Naive thymus-derived CD4-positive, alpha-beta T cell (primary cell): ENCODE measurements at regions not wholly inside any gene's neighbourhood (a gene's known extent, or its start where the extent isn't known, plus 50 kb on each side); places are given as distances from the start of the nearest gene placed in this dataset.
"Not testable (repeated sequence)": the region's sequence is repeated elsewhere in the genome, so short reads cannot be mapped to it uniquely, and the experiment has no call there.

Source experiments
- ATAC-seq: fragments of 150-1000 bp; cut with Tn5 transposase; 2 replicates; pipeline ENCODE4 v1.10.0; 2021; ENCODE audit warnings: mild to moderate bottlenecking, moderate library complexity
- CTCF ChIA-PET: fragments of 350-600 bp; sonication (Branson Sonifier 250); formaldehyde crosslinking; loops from one replicate; lab custom pipeline; 2021; ENCODE audit warnings: antibody characterized with exemption; lab: Charles Lee
- POLR2A ChIA-PET: fragments of 350-600 bp; sonication (Branson Sonifier 250); formaldehyde crosslinking; loops from one replicate; lab custom pipeline; 2021; ENCODE audit warnings: antibody characterized with exemption, inconsistent platforms; lab: Charles Lee
- DNase-seq, 9 donors: peaks; one replicate each; pipeline versions ENCODE4 v3.0.0 to v3.0.0-alpha.2; 2020 to 2022; ENCODE audit warnings: mixed read lengths in 1 of 9
- H3K27ac ChIP-seq: one replicate; pipeline ENCODE4 v1.7.0; 2013; ENCODE audit warnings: mild to moderate bottlenecking, low read depth, low read length, moderate library complexity
- H3K27me3 ChIP-seq, 2 donors: one replicate each; pipeline ENCODE4 v1.7.0; 2013; ENCODE audit warnings: low read length in 2 of 2, mild to moderate bottlenecking in 2 of 2, moderate library complexity in 2 of 2; ENCODE audit not compliant: control insufficient read depth in 2 of 2, insufficient read depth in 2 of 2
- H3K36me3 ChIP-seq, 3 experiments: 1 replicate in 2 of 3; 2 replicates in 1 of 3; pipeline ENCODE4 v1.7.0; 2013; ENCODE audit warnings: low read length in 3 of 3, mild to moderate bottlenecking in 3 of 3, moderate library complexity in 1 of 3; ENCODE audit not compliant: insufficient read depth in 3 of 3, control insufficient read depth in 2 of 3
- H3K4me1 ChIP-seq, 2 donors: one replicate each; pipeline ENCODE4 v1.7.0; 2013; ENCODE audit warnings: low read length in 2 of 2, mild to moderate bottlenecking in 2 of 2, moderate library complexity in 1 of 2; ENCODE audit not compliant: control insufficient read depth in 2 of 2, insufficient read depth in 2 of 2
- H3K4me3 ChIP-seq: 2 replicates; pipeline ENCODE4 v1.7.0; 2013; ENCODE audit warnings: mild to moderate bottlenecking, low read length
- H3K9me3 ChIP-seq, 3 experiments: 1 replicate in 2 of 3; 2 replicates in 1 of 3; pipeline ENCODE4 v1.7.0; 2013; ENCODE audit warnings: low read length in 3 of 3; ENCODE audit not compliant: control insufficient read depth in 2 of 3
- H3K27ac Mint-ChIP-seq, 9 donors: one replicate each; pipeline ENCODE4 v1.8.0; 2020 to 2022; ENCODE audit warnings: mixed read lengths in 9 of 9, mild to moderate bottlenecking in 8 of 9, moderate library complexity in 5 of 9, inconsistent platforms in 2 of 9
- H3K27me3 Mint-ChIP-seq, 5 donors: one replicate each; pipeline ENCODE4 v1.8.0; 2021 to 2022; ENCODE audit warnings: mixed read lengths in 5 of 5, mild to moderate bottlenecking in 1 of 5
- H3K36me3 Mint-ChIP-seq, 5 donors: one replicate each; pipeline ENCODE4 v1.8.0; 2020 to 2022; ENCODE audit warnings: mixed read lengths in 5 of 5, mild to moderate bottlenecking in 3 of 5, inconsistent platforms in 1 of 5
- H3K4me1 Mint-ChIP-seq, 7 donors: one replicate each; pipeline ENCODE4 v1.8.0; 2020 to 2022; ENCODE audit warnings: mixed read lengths in 7 of 7, mild to moderate bottlenecking in 3 of 7, inconsistent platforms in 1 of 7
- H3K4me3 Mint-ChIP-seq, 10 donors: one replicate each; pipeline ENCODE4 v1.8.0; 2020 to 2022; ENCODE audit warnings: mild to moderate bottlenecking in 10 of 10, mixed read lengths in 10 of 10, moderate library complexity in 6 of 10, inconsistent platforms in 2 of 10
- H3K9me3 Mint-ChIP-seq, 11 donors: one replicate each; pipeline ENCODE4 v1.8.0; 2020 to 2022; ENCODE audit warnings: mixed read lengths in 11 of 11, mild to moderate bottlenecking in 4 of 11, inconsistent platforms in 1 of 11, moderate library complexity in 1 of 11
- intact Hi-C, 2 donors: fragments of 100-400 bp; cut with micrococcal nuclease; formaldehyde crosslinking; loops; one replicate each; pipeline ENCODE4 v1.15.1; 2023

DNA sequence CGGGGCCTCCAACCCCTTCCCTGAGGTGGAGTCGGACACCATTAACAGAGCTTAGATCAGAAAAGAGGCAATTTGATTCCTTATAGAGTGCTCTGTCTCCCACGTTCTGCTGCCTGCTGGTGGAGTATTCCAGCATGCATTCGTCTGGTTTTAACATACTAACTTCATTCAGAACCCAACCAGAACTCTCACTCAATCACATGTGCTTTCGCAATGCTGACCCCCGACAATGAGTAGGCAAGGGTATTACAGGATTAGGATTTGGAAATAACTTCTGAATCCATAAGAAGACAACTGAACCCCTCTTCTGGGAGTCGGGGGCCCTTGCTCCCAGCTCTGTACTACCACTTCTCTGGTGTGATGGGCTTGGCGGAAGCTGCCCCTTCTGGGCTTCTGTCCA lies 55.7 kb upstream of the HABP2 start:
- Histone ChIP-seq H3K4me1 (no peaks in the 10 kb centered on the region), H3K9me3 (no peaks in the 10 kb centered on the region), H3K27ac (no peak overlapping the region), H3K36me3 (no peaks in the 10 kb centered on the region), H3K4me3 (no peak overlapping the region), H3K27me3 (no peaks in the 10 kb centered on the region)
- Mint-ChIP-seq H3K27ac (no peak overlapping the region), H3K9me3 (peaks cover 0 to 5% (median 0%) of the 10 kb centered on the region in 11 donors), H3K4me1 (peaks cover 0 to 4% (median 0%) of the 10 kb centered on the region in 7 donors), H3K27me3 (peaks cover 5 to 39% (median 17%) of the 10 kb centered on the region in 5 donors), H3K36me3 (no peaks in the 10 kb centered on the region), H3K4me3 (no peak overlapping the region)
- intact Hi-C loops: no loop called here
- CTCF ChIA-PET: no interaction called here
- DNase-seq: no peak
- no peak for ATAC-seq
- POLR2A ChIA-PET: no interaction called here

DNA sequence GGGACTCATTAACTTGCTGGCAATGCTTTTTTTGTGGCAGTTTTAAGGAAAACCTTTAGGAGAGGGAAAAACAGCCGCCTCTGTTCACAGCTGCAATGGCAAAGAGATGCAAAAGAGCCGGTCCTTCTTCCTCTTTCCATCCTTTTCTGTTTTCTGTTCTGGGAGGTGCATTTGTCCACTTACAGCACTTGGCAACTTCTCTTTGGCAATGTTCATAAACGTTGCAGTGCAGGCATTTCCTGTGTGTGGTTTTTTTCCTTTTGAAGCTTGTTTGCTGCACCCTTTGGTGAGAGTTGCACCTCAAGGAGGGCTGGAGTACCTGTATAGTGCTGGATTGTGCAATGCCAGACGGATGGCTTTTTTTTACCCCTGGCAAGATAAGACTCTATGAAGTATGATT lies 53.9 kb upstream of the HABP2 start:
- H3K27me3 ChIP-seq: no peaks in the 10 kb centered on the region
- intact Hi-C loops: no loop called here
- Mint-ChIP-seq H3K27ac (no peak overlapping the region), H3K4me3 (no peak overlapping the region), H3K4me1 (peaks cover 0 to 4% (median 0%) of the 10 kb centered on the region in 7 donors), H3K27me3 (peaks cover 5 to 39% (median 21%) of the 10 kb centered on the region in 5 donors), H3K36me3 (no peaks in the 10 kb centered on the region), H3K9me3 (peaks cover 0 to 5% (median 0%) of the 10 kb centered on the region in 11 donors)
- CTCF ChIA-PET: no interaction called here
- ATAC-seq (peak; percentile 20), DNase-seq (no peak)
- H3K27ac ChIP-seq: no peak overlapping the region
- H3K9me3 ChIP-seq: no peaks in the 10 kb centered on the region
- POLR2A ChIA-PET: no interaction called here
- H3K4me3 ChIP-seq: no peak overlapping the region
- no peaks in the 10 kb centered on the region for H3K36me3 ChIP-seq
- H3K4me1 ChIP-seq: no peaks in the 10 kb centered on the region

GRCh38 chr10:113499806-113500205 lies 53.0 kb upstream of the HABP2 start:
- peaks cover 0 to 4% (median 0%) of the 10 kb centered on the region in 7 donors for H3K4me1 Mint-ChIP-seq
- ATAC-seq (no peak), DNase-seq (no peak)
- ChIA-PET POLR2A (no interaction called here), CTCF (no interaction called here)
- no peaks in the 10 kb centered on the region for H3K36me3 ChIP-seq
- H3K4me3 Mint-ChIP-seq: no peak overlapping the region
- H3K27ac Mint-ChIP-seq: no peak overlapping the region
- peaks cover 5 to 44% (median 21%) of the 10 kb centered on the region in 5 donors for H3K27me3 Mint-ChIP-seq
- H3K27ac ChIP-seq: no peak overlapping the region
- no peaks in the 10 kb centered on the region for H3K27me3 ChIP-seq
- intact Hi-C loops: no loop called here
- no peak overlapping the region for H3K4me3 ChIP-seq
- H3K4me1 ChIP-seq: no peaks in the 10 kb centered on the region
- no peaks in the 10 kb centered on the region for H3K9me3 ChIP-seq
- H3K36me3 Mint-ChIP-seq: no peaks in the 10 kb centered on the region
- peaks cover 0 to 5% (median 0%) of the 10 kb centered on the region in 11 donors for H3K9me3 Mint-ChIP-seq

DNA sequence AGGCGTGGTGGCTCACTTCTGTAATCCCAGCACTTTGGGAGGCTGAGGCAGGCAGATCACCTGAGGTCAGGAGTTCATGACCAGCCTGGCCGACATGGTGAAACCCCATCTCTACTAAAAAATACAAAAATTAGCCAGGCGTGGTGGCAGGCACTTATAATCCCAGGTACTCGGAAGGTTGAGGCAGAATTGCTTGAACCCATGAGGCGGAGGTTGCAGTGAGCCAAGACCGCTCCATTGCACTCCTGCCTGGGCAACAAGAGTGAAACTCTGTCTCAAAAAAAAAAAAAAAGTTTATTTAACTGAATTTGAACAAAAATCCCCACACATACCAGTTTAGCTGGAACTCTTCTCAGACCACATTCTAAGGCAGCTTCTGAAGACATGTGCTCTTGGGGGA lies 51.8 kb upstream of the HABP2 start:
- intact Hi-C loops, CTCF ChIA-PET, ATAC-seq, H3K4me3 Mint-ChIP-seq, H3K9me3 ChIP-seq, H3K9me3 Mint-ChIP-seq, H3K4me1 Mint-ChIP-seq, H3K27ac Mint-ChIP-seq, H3K27me3 ChIP-seq, H3K4me1 ChIP-seq, DNase-seq, H3K36me3 Mint-ChIP-seq, H3K36me3 ChIP-seq, H3K4me3 ChIP-seq, POLR2A ChIA-PET, H3K27ac ChIP-seq: not testable (repeated sequence)
- peaks cover 5 to 47% (median 11%) of the 10 kb centered on the region in 5 donors for H3K27me3 Mint-ChIP-seq
